Activated CD4-positive, alpha-beta memory T cell treated with anti-CD3 and anti-CD28 coated beads, Interleukin-2, amount 10 ng/mL, durations not matched to agents 7 days and 5 days (primary cell): ENCODE measurements at regions not wholly inside any gene's neighbourhood (a gene's known extent, or its start where the extent isn't known, plus 50 kb on each side); places are given as distances from the start of the nearest gene placed in this dataset.
"Not testable (repeated sequence)": the region's sequence is repeated elsewhere in the genome, so short reads cannot be mapped to it uniquely, and the experiment has no call there.

ENCODE experiments used
- CTCF ChIA-PET: fragments of 350-600 bp; sonication (Branson Sonifier 250); formaldehyde crosslinking; loops from one replicate; lab custom pipeline; 2021; ENCODE audit warnings: antibody characterized with exemption, inconsistent platforms; lab: Charles Lee
- POLR2A ChIA-PET: fragments of 350-600 bp; sonication (Branson Sonifier 250); formaldehyde crosslinking; loops from one replicate; lab custom pipeline; 2021; ENCODE audit warnings: antibody characterized with exemption; lab: Charles Lee
- DNase-seq: peaks from one replicate; pipeline ENCODE4 v3.0.0-alpha.2; 2020
- H3K27ac Mint-ChIP-seq: one replicate; pipeline ENCODE4 v1.8.0; 2021; ENCODE audit warnings: mild to moderate bottlenecking, mixed read lengths
- H3K27me3 Mint-ChIP-seq: one replicate; pipeline ENCODE4 v1.8.0; 2021; ENCODE audit warnings: mixed read lengths
- H3K36me3 Mint-ChIP-seq: one replicate; pipeline ENCODE4 v1.8.0; 2021; ENCODE audit warnings: low read depth, mixed read lengths
- H3K4me1 Mint-ChIP-seq: one replicate; pipeline ENCODE4 v1.8.0; 2021; ENCODE audit warnings: mixed read lengths
- H3K4me3 Mint-ChIP-seq: one replicate; pipeline ENCODE4 v1.8.0; 2021; ENCODE audit warnings: mild to moderate bottlenecking, mixed read lengths
- H3K9me3 Mint-ChIP-seq: one replicate; pipeline ENCODE4 v1.8.0; 2021; ENCODE audit warnings: mixed read lengths

DNA sequence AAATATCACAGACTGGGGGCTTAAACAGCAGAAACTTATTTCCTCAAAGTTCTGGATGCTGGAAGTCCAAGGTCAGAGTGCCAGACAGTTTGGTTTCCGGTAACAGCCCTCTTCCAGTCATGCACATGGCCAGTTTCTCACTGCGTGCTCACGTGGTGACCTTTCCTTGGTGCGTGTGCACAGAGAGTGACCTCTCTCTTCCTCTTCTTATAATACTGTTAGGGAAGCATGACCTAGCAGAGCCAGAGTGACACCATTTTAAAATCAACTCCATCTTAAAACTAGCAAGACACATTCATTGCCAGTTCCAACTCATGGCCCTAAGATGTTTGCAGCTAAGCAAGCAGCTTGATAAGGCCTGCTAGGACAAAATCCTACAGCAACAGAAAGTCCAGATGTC is 221.5 kb upstream of the DAAM1 start:
- DNase-seq: no peak
- no peak overlapping the region for H3K4me3 Mint-ChIP-seq
- H3K9me3 Mint-ChIP-seq: no peaks in the 10 kb centered on the region
- H3K36me3 Mint-ChIP-seq: no peaks in the 10 kb centered on the region
- ChIA-PET POLR2A (no interaction called here), CTCF (no interaction called here)
- H3K27me3 Mint-ChIP-seq: no peaks in the 10 kb centered on the region
- H3K27ac Mint-ChIP-seq: no peak overlapping the region
- no peaks in the 10 kb centered on the region for H3K4me1 Mint-ChIP-seq

DNA sequence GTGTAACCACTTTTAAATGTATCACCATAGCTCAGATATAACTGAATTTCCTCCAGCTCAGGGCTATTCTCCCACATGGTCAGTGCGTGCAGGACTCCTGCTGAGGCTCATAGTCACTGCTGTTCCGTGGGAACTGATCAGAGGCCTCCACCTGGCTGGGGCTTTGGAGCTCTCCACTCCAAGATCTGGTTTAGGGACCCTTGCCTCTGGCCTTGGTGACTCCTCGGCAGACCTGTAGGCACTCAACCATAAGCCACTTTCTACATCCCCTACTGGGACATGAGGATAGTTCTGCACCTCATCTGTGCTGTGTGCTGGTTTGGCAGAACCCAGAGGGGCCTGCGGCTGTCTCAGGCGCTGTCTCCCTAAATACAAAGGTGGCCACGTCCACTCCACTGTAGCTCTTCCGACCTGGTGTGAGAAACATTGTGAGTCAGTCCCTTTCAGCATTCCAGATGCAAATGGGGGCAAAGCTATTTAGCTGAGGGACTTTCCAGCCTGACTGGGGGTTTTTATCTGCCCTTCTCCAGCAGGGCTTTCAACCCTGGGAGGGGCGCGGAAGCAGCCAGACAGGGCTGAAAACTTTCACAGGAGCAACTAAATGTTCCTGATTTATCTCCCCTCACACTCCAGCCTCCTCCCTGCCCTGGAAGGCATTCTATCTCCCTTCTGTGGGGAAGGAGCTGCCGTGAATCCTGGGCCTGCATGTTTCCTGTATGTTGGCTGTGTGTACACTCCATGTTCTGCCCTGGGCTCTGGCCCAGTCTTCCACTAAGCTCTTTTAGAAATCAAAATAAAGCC is 218.3 kb upstream of the DAAM1 start:
- ChIA-PET POLR2A (no interaction called here), CTCF (no interaction called here)
- Mint-ChIP-seq H3K27me3 (no peaks in the 10 kb centered on the region), H3K9me3 (no peaks in the 10 kb centered on the region), H3K27ac (no peak overlapping the region), H3K36me3 (no peaks in the 10 kb centered on the region), H3K4me1 (no peaks in the 10 kb centered on the region), H3K4me3 (no peak overlapping the region)
- DNase-seq: no peak

DNA sequence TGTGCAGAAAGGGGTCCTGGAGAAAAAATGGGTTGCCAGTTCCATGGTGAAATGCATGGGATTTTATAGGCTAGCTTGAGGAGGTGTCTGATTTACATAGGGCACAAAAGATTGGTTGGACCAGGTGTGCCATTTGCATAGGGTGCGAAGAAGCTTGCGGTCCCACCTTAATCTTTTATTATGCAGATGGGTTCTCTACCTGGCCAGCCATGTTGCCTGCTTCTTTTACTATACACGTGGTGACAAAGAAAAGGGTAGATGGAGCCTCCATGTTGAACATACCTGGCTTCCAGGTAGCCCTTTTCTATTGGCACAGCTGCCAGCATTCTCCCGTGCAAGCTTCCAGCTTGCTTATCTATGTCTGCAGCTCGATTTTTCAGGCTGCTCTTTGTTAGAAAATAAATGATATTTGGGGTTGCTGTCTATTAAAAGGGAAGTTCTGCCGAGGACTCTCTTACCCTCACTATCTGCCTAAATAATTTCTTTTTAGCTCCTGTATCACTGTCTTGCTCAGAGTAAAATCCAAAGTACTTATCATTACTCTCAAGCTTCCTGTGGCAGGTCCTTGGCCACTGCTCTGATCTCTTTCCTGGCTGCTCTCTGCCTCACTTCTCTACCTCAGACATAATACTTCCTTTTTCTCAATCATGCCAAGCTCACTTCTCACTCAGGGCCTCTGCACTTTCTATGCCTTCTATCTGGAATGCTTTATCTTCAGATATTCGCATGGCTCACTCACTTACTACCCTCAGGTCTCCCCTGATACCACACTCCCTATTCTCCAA is 216.0 kb upstream of the DAAM1 start:
- CTCF ChIA-PET: no interaction called here
- Mint-ChIP-seq H3K27me3 (no peaks in the 10 kb centered on the region), H3K9me3 (no peaks in the 10 kb centered on the region), H3K4me1 (no peaks in the 10 kb centered on the region), H3K36me3 (no peaks in the 10 kb centered on the region), H3K4me3 (no peak overlapping the region), H3K27ac (no peak overlapping the region)
- DNase-seq: no peak
- POLR2A ChIA-PET: no interaction called here

GRCh38 chr14:58977366-58977765 is 211.1 kb upstream of the DAAM1 start:
- Mint-ChIP-seq H3K4me1 (no peaks in the 10 kb centered on the region), H3K27ac (no peak overlapping the region), H3K27me3 (no peaks in the 10 kb centered on the region), H3K36me3 (no peaks in the 10 kb centered on the region), H3K4me3 (no peak overlapping the region), H3K9me3 (no peaks in the 10 kb centered on the region)
- no peak for DNase-seq
- POLR2A ChIA-PET: no interaction called here
- CTCF ChIA-PET: no interaction called here

DNA sequence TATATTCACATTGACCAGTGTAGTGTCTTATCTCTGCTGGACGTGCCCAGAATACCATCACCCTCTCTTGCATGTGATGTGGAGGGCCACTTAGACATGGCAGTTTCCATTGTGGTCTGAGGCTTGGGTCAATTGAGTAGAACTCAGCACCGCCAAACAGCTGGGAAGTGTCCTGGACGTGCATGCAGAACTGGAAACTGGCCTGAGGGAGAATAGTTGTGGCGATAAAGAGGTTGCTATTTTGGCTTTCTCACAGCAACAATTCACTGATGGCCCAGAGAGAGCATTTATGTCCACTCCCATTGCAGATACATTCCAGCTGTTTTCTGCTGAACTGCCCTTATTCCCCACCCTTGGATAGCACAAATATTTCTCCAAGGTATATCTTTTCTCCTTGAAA is 210.1 kb upstream of the DAAM1 start:
- no peak for DNase-seq
- H3K9me3 Mint-ChIP-seq: no peaks in the 10 kb centered on the region
- H3K27ac Mint-ChIP-seq: no peak overlapping the region
- ChIA-PET CTCF (no interaction called here), POLR2A (no interaction called here)
- no peak overlapping the region for H3K4me3 Mint-ChIP-seq
- H3K36me3 Mint-ChIP-seq: no peaks in the 10 kb centered on the region
- H3K4me1 Mint-ChIP-seq: no peaks in the 10 kb centered on the region
- no peaks in the 10 kb centered on the region for H3K27me3 Mint-ChIP-seq

DNA sequence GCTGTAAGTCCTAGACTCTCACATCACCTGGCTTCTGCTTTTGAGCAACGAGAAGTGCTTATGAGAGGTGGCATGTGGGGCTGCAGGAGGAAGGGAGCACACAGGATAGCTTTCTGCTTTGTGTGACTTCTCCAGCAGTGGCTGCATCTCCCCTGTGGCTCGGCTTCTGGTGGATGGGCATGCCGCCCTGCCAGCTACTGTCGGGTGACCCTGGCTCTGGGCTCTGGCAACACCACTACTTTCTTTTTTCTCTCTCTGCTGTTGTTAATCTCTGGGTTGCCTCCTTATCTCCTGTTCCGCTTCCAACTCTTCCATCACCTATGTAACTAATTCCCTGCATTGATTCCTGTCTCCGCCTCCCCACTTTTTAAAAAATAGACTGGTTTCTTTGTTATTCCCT is 209.1 kb upstream of the DAAM1 start:
- no peak overlapping the region for H3K27ac Mint-ChIP-seq
- DNase-seq: no peak
- H3K9me3 Mint-ChIP-seq: no peaks in the 10 kb centered on the region
- no peaks in the 10 kb centered on the region for H3K27me3 Mint-ChIP-seq
- POLR2A ChIA-PET: no interaction called here
- H3K36me3 Mint-ChIP-seq: no peaks in the 10 kb centered on the region
- H3K4me1 Mint-ChIP-seq: no peaks in the 10 kb centered on the region
- H3K4me3 Mint-ChIP-seq: no peak overlapping the region
- CTCF ChIA-PET: no interaction called here

DNA sequence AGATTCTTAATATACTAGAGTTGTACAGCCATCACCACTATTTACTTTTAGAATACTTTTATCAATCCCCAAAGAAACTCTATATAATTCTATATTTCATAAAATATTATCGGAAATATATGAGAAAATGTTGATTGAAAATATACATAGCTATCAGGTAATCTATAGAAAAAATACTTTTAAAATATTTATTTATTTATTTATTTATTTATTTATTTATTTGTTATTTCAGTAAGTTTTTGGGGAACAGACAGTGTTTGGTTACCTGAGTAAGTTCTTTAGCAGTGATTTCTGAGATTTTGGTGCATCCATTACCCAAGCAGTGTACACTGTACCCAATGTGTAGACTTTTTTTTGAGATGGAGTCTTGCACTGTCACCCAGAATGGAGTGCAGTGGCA is 206.6 kb upstream of the DAAM1 start:
- Mint-ChIP-seq H3K4me1 (no peaks in the 10 kb centered on the region), H3K4me3 (no peak overlapping the region), H3K36me3 (no peaks in the 10 kb centered on the region), H3K27ac (no peak overlapping the region), H3K27me3 (no peaks in the 10 kb centered on the region), H3K9me3 (no peaks in the 10 kb centered on the region)
- DNase-seq: no peak
- CTCF ChIA-PET: interaction anchor here (1.5 kb wide), 1 partner anchor 480 kb away, joined by 4 read pairs; no protein-coding TSS in a partner anchor
- POLR2A ChIA-PET: no interaction called here

DNA sequence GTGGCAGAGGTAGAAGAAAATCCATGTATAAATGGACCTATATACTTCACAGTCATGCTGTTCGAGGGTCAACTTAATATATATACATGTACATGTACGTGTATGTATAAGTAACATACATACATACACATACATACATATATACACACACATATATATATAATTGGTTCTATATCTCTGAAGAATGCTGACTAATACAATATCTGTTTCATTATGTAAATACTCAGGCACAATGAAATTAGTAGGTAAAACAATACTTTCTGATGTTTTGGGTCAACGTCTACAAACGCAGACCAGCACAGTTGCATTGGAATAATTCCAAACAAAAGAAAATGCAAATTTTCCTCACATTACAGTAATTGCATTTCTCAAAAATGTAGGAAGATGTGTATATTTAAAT is 202.7 kb upstream of the DAAM1 start:
- H3K27me3 Mint-ChIP-seq: no peaks in the 10 kb centered on the region
- H3K4me3 Mint-ChIP-seq: no peak overlapping the region
- H3K36me3 Mint-ChIP-seq: no peaks in the 10 kb centered on the region
- POLR2A ChIA-PET: no interaction called here
- H3K27ac Mint-ChIP-seq: no peak overlapping the region
- DNase-seq: no peak
- no peaks in the 10 kb centered on the region for H3K4me1 Mint-ChIP-seq
- H3K9me3 Mint-ChIP-seq: no peaks in the 10 kb centered on the region
- CTCF ChIA-PET: no interaction called here

DNA sequence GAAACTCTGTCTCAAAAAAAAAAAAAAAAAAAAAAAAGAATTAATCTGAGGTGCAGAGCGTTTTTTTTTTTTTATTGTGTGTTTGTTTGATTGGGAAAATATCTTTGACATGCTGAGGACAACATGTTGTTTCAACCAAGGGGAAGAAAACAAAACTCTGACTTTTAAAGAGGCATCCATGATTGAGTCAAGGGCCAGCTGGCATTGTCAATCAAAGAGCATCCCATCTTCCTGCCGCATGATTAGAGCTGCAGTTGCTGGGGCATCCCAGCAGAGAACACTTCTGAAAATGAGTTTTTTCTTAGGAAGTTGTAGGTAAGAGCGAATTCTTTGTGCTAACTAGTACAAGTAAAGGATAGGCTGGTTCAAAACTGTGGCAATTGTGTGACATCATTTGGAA is 200.9 kb upstream of the DAAM1 start:
- no peaks in the 10 kb centered on the region for H3K4me1 Mint-ChIP-seq
- no peak overlapping the region for H3K4me3 Mint-ChIP-seq
- ChIA-PET POLR2A (no interaction called here), CTCF (no interaction called here)
- no peaks in the 10 kb centered on the region for H3K36me3 Mint-ChIP-seq
- H3K27me3 Mint-ChIP-seq: no peaks in the 10 kb centered on the region
- no peaks in the 10 kb centered on the region for H3K9me3 Mint-ChIP-seq
- no peak overlapping the region for H3K27ac Mint-ChIP-seq
- no peak for DNase-seq

DNA sequence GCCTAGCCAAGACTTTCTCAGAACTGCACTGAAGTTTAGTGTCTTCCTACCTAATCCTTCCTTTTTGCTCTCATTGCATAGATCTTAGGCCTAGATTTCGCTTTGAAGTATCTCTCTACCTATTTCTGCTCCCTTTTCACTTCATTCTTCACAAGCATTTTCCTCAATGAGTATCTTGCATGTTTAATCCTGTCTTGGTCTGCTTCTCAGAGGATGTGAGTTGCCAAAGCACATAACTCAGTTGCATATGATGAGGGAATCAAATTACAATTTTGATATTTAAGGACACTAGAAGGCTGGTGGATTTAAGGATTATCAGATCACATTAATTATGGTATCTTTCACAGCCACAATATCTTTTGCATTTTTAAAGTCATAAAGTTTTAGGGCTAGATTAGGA is 195.5 kb upstream of the DAAM1 start:
- Mint-ChIP-seq H3K9me3 (no peaks in the 10 kb centered on the region), H3K4me1 (no peaks in the 10 kb centered on the region), H3K27ac (no peak overlapping the region), H3K4me3 (no peak overlapping the region), H3K36me3 (no peaks in the 10 kb centered on the region), H3K27me3 (no peaks in the 10 kb centered on the region)
- DNase-seq: no peak
- CTCF ChIA-PET: no interaction called here
- POLR2A ChIA-PET: no interaction called here

DNA sequence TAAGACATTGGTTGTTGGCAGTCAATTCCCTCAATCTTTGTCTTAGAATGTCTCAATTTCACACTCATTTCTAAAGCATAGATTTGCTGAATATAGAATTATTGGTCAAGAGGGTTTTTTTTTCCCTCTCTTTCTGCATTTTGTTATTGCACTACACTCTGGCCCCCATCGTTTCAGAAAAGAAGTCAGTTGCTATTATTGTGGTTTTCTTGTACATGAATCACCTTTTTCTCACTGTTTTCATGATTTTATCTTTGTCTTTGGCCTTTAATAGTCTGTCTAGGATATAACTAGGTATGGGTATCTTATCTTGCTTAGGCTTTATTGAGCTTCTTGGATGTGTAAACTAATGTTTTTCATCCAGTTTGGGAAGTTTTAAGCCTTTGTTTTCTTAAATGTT is 194.3 kb upstream of the DAAM1 start:
- ChIA-PET POLR2A (no interaction called here), CTCF (no interaction called here)
- Mint-ChIP-seq H3K4me1 (no peaks in the 10 kb centered on the region), H3K27ac (no peak overlapping the region), H3K9me3 (no peaks in the 10 kb centered on the region), H3K36me3 (no peaks in the 10 kb centered on the region), H3K4me3 (no peak overlapping the region), H3K27me3 (no peaks in the 10 kb centered on the region)
- DNase-seq: no peak

DNA sequence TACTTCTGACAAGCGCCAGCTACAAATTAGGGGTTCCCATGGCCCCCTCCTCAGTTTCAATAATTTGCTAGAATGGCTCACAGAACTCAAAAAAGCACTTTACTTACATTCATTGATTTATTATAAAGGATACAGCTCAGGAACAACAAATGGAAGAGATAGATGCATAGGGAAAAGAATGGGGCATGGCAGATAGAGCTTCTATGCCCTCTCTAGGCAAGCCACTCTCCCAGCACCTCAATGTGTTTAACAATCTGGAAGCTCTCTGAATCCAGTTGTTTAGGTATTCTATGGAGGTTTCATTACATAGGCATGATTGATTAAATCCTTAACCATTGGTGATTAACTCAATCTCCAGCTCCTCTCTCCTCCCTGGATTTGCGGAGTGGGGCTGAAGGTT is 184.5 kb upstream of the DAAM1 start:
- CTCF ChIA-PET: no interaction called here
- DNase-seq: no peak
- H3K4me1 Mint-ChIP-seq: no peaks in the 10 kb centered on the region
- H3K9me3 Mint-ChIP-seq: no peaks in the 10 kb centered on the region
- POLR2A ChIA-PET: no interaction called here
- H3K4me3 Mint-ChIP-seq: no peak overlapping the region
- peaks cover 1% of the 10 kb centered on the region for H3K27me3 Mint-ChIP-seq
- H3K27ac Mint-ChIP-seq: no peak overlapping the region
- H3K36me3 Mint-ChIP-seq: no peaks in the 10 kb centered on the region

DNA sequence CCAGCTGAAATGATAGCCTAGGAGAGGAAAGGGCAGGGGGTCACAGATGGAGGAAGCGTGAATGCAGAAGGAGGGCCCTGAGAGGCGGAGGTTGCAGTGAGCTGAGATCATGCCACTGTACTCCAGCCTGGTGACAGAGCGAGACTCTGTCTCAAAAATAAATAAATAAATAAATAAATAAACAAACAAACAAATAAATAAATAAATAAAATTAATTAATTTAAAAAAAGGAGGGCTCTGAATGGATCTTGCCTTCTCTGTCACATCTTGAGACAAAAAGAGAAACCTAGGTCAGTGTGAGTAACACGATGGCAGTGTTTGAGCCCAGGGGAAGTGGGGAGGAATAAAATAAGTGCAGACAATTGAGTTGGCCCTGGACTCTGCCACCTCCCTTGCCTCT is 182.3 kb upstream of the DAAM1 start:
- DNase-seq, H3K4me1 Mint-ChIP-seq, POLR2A ChIA-PET, H3K27ac Mint-ChIP-seq, H3K27me3 Mint-ChIP-seq, H3K4me3 Mint-ChIP-seq, H3K9me3 Mint-ChIP-seq, H3K36me3 Mint-ChIP-seq, CTCF ChIA-PET: not testable (repeated sequence)

DNA sequence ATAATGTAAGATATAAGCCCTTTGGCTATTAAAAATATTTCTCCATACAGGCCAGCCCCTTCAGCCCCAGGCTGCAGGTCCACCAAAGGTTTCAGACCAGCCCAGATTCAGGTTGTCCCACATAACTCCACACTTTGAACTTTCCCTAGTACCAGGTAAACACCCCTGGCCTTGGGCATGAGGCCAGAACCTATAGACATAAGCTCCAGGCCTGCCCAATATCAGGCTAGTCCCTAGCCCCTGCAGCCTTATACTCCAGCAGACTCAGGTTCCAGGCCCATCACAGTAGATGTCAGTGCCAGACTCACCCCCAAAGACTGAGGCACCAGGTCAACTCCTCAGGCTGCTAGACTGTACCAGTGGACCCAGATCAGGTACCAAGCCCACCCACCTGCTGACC is 178.5 kb upstream of the DAAM1 start:
- POLR2A ChIA-PET: no interaction called here
- no peak overlapping the region for H3K4me3 Mint-ChIP-seq
- CTCF ChIA-PET: no interaction called here

More for the DNA sequence above, 178.5 kb upstream of the DAAM1 start:
- DNase-seq: no peak
- Mint-ChIP-seq H3K36me3 (no peaks in the 10 kb centered on the region), H3K9me3 (peaks cover 5% of the 10 kb centered on the region), H3K4me1 (no peaks in the 10 kb centered on the region), H3K27me3 (peaks cover 1% of the 10 kb centered on the region), H3K27ac (no peak overlapping the region)
